ENCODE measurements at regions not wholly inside any gene's neighbourhood (a gene's known extent, or its start where the extent isn't known, plus 50 kb on each side); places are given as distances from the start of the nearest gene placed in this dataset.

- no peak for TF ChIP-seq ZNF256 (CRISPR knock-in tag; conservative IDR thresholded peaks at IDR 0.05)
- TF ChIP-seq CBX5 (CRISPR knock-in tag; IDR thresholded peaks at IDR 0.05; ENCODE audit: borderline replicate concordance), result no peak
- no peak for TF ChIP-seq ZNF784 (CRISPR knock-in tag; IDR thresholded peaks at IDR 0.05; ENCODE audit: borderline replicate concordance)
- no peak for TF ChIP-seq ZNF780A (CRISPR knock-in tag; IDR thresholded peaks at IDR 0.05)
- TF ChIP-seq THAP9 (CRISPR knock-in tag; IDR thresholded peaks at IDR 0.05; ENCODE audit: borderline replicate concordance), result no peak
- TF ChIP-seq ZNF720 (CRISPR knock-in tag; IDR thresholded peaks at IDR 0.05), result no peak
- no peak for TF ChIP-seq ZNF850 (CRISPR knock-in tag; conservative IDR thresholded peaks at IDR 0.05)
- TF ChIP-seq KDM4B (CRISPR knock-in tag; IDR thresholded peaks at IDR 0.05), result no peak
- no peak for TF ChIP-seq NRL (CRISPR knock-in tag; IDR thresholded peaks at IDR 0.05; ENCODE audit: borderline replicate concordance)
- TF ChIP-seq IKZF5 (CRISPR knock-in tag; IDR thresholded peaks at IDR 0.05), result no peak
- TF ChIP-seq ZNF547 (CRISPR knock-in tag; IDR thresholded peaks at IDR 0.05), result no peak
- TF ChIP-seq ZBTB39 (CRISPR knock-in tag; IDR thresholded peaks at IDR 0.05), result no peak
- no peak for TF ChIP-seq ZNF235 (CRISPR knock-in tag; IDR thresholded peaks at IDR 0.05; ENCODE audit: borderline replicate concordance)
These were observed 242.9 kb upstream of the CNKSR2 start (continued) for GRCh38 chrX:21131346-21131745.

All from HepG2 (cell line).